COLO668 (cell line): ENCODE measurements at regions not wholly inside any gene's neighbourhood (a gene's known extent, or its start where the extent isn't known, plus 50 kb on each side); places are given as distances from the start of the nearest gene placed in this dataset.
"Not testable (repeated sequence)": the region's sequence is repeated elsewhere in the genome, so short reads cannot be mapped to it uniquely, and the experiment has no call there.

Experiments used
- DNase-seq: peaks from one replicate; lab custom pipeline; 2025; ENCODE audit not compliant: unreplicated experiment; lab: John Stamatoyannopoulos, UW

- not testable (repeated sequence) for DNase-seq
Measured at GRCh38 chr1:105470541-105470940, 1585.9 kb upstream of the PRMT6 start.

- no peak for DNase-seq
Measured at GRCh38 chr1:105483436-105483835, 1573.0 kb upstream of the PRMT6 start.

- no peak for DNase-seq
Measured at GRCh38 chr1:105485207-105485606, 1571.3 kb upstream of the PRMT6 start.

- no peak for DNase-seq
Measured at GRCh38 chr1:105492921-105493320, 1563.6 kb upstream of the PRMT6 start.

GRCh38 chr1:105516068-105516467 is 1540.4 kb upstream of the PRMT6 start:
- DNase-seq: no peak

- no peak for DNase-seq
Measured at GRCh38 chr1:105533996-105534395, 1522.5 kb upstream of the PRMT6 start.

GRCh38 chr1:105544475-105544874 is 1512.0 kb upstream of the PRMT6 start:
- no peak for DNase-seq

GRCh38 chr1:105556266-105556665 is 1500.2 kb upstream of the PRMT6 start:
- DNase-seq: no peak

- DNase-seq: no peak
Measured at GRCh38 chr1:105558023-105558422, 1498.5 kb upstream of the PRMT6 start.

GRCh38 chr1:105565006-105565405 is 1491.5 kb upstream of the PRMT6 start:
- no peak for DNase-seq

- DNase-seq: no peak
Measured at GRCh38 chr1:105585791-105586190, 1470.7 kb upstream of the PRMT6 start.

- DNase-seq: no peak
Measured at GRCh38 chr1:105591681-105592080, 1464.8 kb upstream of the PRMT6 start.

GRCh38 chr1:105608713-105609112 is 1447.8 kb upstream of the PRMT6 start:
- no peak for DNase-seq

- no peak for DNase-seq
Measured at GRCh38 chr1:105626276-105626987, 1430.0 kb upstream of the PRMT6 start.

- DNase-seq: not testable (repeated sequence)
Measured at GRCh38 chr1:105631153-105631744, 1425.2 kb upstream of the PRMT6 start.

- DNase-seq: no peak
Measured at GRCh38 chr1:105632342-105633196, 1423.9 kb upstream of the PRMT6 start.

- no peak for DNase-seq
Measured at GRCh38 chr1:105636052-105636451, 1420.4 kb upstream of the PRMT6 start.

GRCh38 chr1:105641407-105641806 is 1415.1 kb upstream of the PRMT6 start:
- no peak for DNase-seq

- DNase-seq: no peak
Measured at GRCh38 chr1:105652109-105652508, 1404.4 kb upstream of the PRMT6 start.

GRCh38 chr1:105655032-105655431 is 1401.4 kb upstream of the PRMT6 start:
- no peak for DNase-seq

GRCh38 chr1:105664495-105664894 is 1392.0 kb upstream of the PRMT6 start:
- DNase-seq: no peak

- no peak for DNase-seq
Measured at GRCh38 chr1:105678334-105678733, 1378.1 kb upstream of the PRMT6 start.
